GM13976 (cell line): ENCODE measurements at regions not wholly inside any gene's neighbourhood (a gene's known extent, or its start where the extent isn't known, plus 50 kb on each side); places are given as distances from the start of the nearest gene placed in this dataset.

Experiments used
- DNase-seq: peaks from one replicate; pipeline ENCODE4 v3.0.0; 2012; ENCODE audit warnings: low spot score
- in situ Hi-C: fragments of 300-500 bp; cut with MboI; formaldehyde crosslinking; loops from one replicate; pipeline ENCODE4 v1.12.0; 2022; ENCODE audit warnings: low sequenced_read_pairs, mixed read lengths, inconsistent platforms; ENCODE audit not compliant: unreplicated experiment
- TF ChIP-seq, protein P1 (sequence below): IDR thresholded peaks from 2 replicates; pipeline ENCODE4 v1.5.1; 2012; ENCODE audit warnings: borderline replicate concordance, mild to moderate bottlenecking; ENCODE audit not compliant: insufficient read depth; ENCODE audit errors: extremely low read depth, missing control alignments, control extremely low read depth

DNA sequence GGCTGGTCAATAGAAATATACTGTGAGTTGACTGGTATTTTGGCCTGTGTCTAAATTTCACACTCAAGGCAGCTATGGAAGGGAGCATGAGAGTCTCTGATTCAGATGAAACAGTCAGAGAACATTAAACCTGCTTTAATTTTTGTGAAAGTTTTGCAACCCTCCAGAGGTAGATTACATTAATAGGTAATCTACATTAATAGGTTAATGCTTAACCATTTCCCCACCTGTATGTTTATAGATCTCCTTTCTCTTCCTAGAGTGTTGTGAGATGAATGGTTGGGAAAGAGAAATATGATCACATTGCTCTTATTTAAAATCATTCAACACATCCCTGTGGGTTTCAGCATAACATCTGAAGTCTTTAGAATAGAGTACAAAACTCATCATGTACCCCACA is 586.9 kb upstream of the DPPA4 start:
- in situ Hi-C loops, result no loop called here
- no peak for DNase-seq
- TF ChIP-seq, protein P1, sequence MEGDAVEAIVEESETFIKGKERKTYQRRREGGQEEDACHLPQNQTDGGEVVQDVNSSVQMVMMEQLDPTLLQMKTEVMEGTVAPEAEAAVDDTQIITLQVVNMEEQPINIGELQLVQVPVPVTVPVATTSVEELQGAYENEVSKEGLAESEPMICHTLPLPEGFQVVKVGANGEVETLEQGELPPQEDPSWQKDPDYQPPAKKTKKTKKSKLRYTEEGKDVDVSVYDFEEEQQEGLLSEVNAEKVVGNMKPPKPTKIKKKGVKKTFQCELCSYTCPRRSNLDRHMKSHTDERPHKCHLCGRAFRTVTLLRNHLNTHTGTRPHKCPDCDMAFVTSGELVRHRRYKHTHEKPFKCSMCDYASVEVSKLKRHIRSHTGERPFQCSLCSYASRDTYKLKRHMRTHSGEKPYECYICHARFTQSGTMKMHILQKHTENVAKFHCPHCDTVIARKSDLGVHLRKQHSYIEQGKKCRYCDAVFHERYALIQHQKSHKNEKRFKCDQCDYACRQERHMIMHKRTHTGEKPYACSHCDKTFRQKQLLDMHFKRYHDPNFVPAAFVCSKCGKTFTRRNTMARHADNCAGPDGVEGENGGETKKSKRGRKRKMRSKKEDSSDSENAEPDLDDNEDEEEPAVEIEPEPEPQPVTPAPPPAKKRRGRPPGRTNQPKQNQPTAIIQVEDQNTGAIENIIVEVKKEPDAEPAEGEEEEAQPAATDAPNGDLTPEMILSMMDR, result no peak

DNA sequence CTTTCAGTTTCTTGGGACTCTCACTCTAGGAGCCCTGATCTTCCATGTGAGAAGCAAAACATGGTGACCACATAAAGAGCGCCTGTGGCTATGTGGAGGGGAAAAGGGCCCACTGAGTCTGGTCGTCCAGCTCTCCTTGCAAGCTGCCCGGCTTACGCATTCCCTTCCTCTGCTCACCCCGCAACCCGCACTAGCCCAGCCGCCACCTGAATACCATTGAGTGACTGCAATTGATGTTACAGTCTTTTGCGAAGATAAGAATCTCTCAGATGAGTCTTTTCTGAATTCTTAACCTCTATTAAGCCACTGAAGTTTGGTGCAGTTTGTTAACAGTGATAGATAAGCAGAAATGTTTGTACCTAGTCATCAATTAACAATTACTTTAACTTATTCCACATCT is 589.0 kb upstream of the DPPA4 start:
- in situ Hi-C loops, result no loop called here
- TF ChIP-seq, protein P1, result no peak
- DNase-seq, result no peak

DNA sequence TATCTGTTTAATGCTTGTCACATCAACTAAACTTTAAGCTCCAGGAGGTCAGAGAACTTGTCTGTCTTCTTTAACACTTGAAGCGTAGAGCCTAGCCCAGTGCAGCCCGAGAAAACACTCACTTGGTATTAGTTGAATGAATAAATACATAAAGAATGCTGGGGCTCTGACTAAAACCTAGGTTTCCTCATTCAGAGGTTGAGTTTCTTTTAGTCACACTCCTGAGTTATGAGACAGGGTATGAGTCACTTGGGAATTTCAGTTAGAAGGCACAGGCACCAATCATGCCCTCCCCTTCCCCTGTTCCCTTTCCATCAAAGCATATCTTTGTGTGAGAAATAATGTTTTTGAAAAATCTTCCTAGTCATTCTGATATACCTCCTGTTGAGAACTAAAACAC is 589.8 kb upstream of the DPPA4 start:
- TF ChIP-seq, protein P1, result no peak
- in situ Hi-C loops, result no loop called here
- no peak for DNase-seq

DNA sequence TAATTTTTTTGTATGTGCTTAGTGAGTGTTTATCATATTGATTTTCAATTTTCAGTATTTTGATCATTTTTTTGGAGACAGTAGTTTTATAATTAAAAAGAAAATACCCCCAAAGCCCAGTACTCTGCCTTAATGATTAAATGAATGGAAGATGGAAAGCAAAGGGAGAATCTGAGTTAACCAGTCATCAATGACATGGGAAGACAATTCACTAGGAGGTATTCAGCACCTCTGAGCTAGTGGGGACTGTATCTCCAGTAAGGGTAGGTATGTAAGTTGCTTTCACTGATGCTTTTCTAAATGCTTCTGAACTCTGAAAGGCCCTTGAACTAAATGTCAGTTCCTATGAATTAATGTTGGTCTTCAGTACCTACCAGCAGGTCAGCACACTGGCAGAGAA is 590.4 kb upstream of the DPPA4 start:
- in situ Hi-C loops, result no loop called here
- DNase-seq, result no peak

DNA sequence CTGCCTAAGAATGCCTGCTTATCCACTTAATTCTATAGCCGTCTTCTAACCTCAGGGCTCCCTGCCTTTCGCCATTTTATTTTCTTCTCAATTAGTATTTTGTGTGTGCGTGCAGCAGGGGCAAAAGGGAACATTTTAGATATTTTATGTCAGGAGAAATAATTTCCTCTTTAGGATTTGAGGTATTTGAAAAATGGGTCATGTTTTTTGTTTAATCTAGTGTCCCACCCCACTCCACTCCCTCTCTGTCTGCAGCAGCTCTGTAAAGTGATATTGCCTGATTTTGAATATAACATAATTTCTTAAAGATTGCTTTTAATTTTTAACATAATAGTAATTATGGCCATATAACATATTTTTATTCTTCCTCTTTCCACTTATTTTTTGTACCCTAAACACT is 593.2 kb upstream of the DPPA4 start:
- no peak for DNase-seq
- in situ Hi-C loops, result no loop called here
- TF ChIP-seq, protein P1, result no peak

More for the DNA sequence above, 590.4 kb upstream of the DPPA4 start:
- TF ChIP-seq, protein P1, result no peak

DNA sequence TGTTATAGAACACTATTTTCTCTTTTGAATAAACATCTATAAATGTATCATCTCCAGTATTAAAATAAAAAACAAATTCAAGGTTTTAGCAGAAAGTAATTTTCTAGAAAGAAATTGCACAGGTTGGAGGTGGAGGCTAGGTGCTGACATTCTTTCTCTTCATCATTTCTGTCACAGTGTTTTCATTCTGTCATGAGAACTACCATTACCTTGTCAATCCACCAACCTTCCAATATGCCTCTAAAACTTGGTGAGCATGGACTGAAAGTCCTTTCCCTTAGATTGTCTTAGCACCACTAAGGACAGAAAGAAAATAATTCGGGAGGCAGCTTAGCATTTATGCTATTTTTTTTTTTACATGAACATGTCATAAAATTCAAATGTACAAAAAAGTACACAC is 596.2 kb upstream of the DPPA4 start:
- TF ChIP-seq, protein P1, result no peak
- in situ Hi-C loops, result no loop called here
- DNase-seq, result no peak

DNA sequence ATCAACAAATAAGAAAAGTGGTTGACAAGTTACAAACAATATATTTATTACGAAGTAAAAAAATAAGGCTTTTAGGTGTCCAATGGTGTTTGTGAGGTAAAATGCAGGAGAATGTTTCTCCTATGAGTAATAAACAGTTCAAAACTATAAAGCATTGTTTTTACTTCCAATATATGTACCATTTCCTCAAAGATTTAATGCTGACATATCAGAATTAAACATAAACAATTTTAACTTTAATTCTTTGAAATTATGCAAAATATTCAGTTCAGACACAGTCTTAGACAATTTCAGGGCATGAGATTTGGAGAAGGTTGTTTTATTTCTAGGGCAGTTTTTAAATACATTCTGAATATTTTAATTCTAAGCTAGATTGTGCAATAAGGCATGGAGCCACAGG is 602.5 kb upstream of the DPPA4 start:
- TF ChIP-seq, protein P1, result no peak
- in situ Hi-C loops, result no loop called here

More for the DNA sequence above, 602.5 kb upstream of the DPPA4 start:
- DNase-seq, result no peak
